ENCODE measurements at regions not wholly inside any gene's neighbourhood (a gene's known extent, or its start where the extent isn't known, plus 50 kb on each side); places are given as distances from the start of the nearest gene placed in this dataset.

- Histone ChIP-seq H3K9me3 (replicated peaks in 1 of 2; ENCODE audit: control insufficient read depth in 1 of 2, insufficient read depth in 1 of 2, low read length in 2 of 2) (peaks cover 5 to 15% of the 10 kb centered on the region in 2 donors), H3K4me2 (replicated peaks; ENCODE audit: extremely low read depth, low read length, poor library complexity, severe bottlenecking) (no peak overlapping the region), H3K4me1 (ENCODE audit: control insufficient read depth in 1 of 2, insufficient read depth in 2 of 2, low read length in 2 of 2) (no peaks in the 10 kb centered on the region), H3K27ac (ENCODE audit: low read depth in 1 of 2, low read length in 2 of 2) (no peak overlapping the region), H3K9ac (ENCODE audit: insufficient read depth, low read length, poor library complexity, severe bottlenecking) (no peak overlapping the region), H3K4me3 (replicated peaks in 1 of 3; ENCODE audit: low read depth in 2 of 3, low read length in 3 of 3) (no peak overlapping the region), H2AFZ (ENCODE audit: insufficient read depth, low read depth, low read length, poor library complexity, severe bottlenecking) (no peak overlapping the region), H3K79me2 (ENCODE audit: insufficient read depth, low read length) (no peaks in the 10 kb centered on the region), H3K36me3 (replicated peaks in 1 of 2; ENCODE audit: control insufficient read depth in 1 of 2, insufficient read depth in 2 of 2, low read length in 2 of 2) (no peaks in the 10 kb centered on the region), H3K27me3 (ENCODE audit: control insufficient read depth in 2 of 2, insufficient read depth in 2 of 2, low read length in 2 of 2) (no peaks in the 10 kb centered on the region), H4K20me1 (ENCODE audit: insufficient read depth, low read length) (no peaks in the 10 kb centered on the region)
- H3K27me3 Mint-ChIP-seq (ENCODE audit: low read depth in 3 of 3): peaks cover 0 to 1% (median 0%) of the 10 kb centered on the region in 3 donors
- no peaks in the 10 kb centered on the region for H3K36me3 Mint-ChIP-seq
- no peak for DNase-seq
- TF ChIP-seq CTCF (IDR thresholded peaks at IDR 0.05): no peak
- H3K27ac Mint-ChIP-seq: no peak overlapping the region
- H3K4me3 Mint-ChIP-seq: no peak overlapping the region
- intact Hi-C loops (cut with micrococcal nuclease): no loop called here
- WGBS (ENCODE audit: insufficient coverage): 90% methylated on average over 1 of the region's 2 CpGs
- no peaks in the 10 kb centered on the region for H3K4me1 Mint-ChIP-seq
- H3K9me3 Mint-ChIP-seq: peaks cover 4 to 8% (median 5%) of the 10 kb centered on the region in 7 donors
Measured at GRCh38 chr10:85061401-85061800, 733.0 kb downstream of the CCSER2 start.

- H3K27ac ChIP-seq (ENCODE audit: low read depth in 1 of 2, low read length in 2 of 2): no peak overlapping the region
- H3K4me3 Mint-ChIP-seq: no peak overlapping the region
- TF ChIP-seq CTCF (IDR thresholded peaks at IDR 0.05): no peak
- H3K4me1 Mint-ChIP-seq: no peaks in the 10 kb centered on the region
- no CpG with 5 or more reads among the region's 1 CpG for WGBS (ENCODE audit: insufficient coverage)
- no peak overlapping the region for H3K4me2 ChIP-seq (replicated peaks; ENCODE audit: extremely low read depth, low read length, poor library complexity, severe bottlenecking)
- H4K20me1 ChIP-seq (ENCODE audit: insufficient read depth, low read length): no peaks in the 10 kb centered on the region
- H3K9me3 Mint-ChIP-seq: peaks cover 0 to 4% (median 0%) of the 10 kb centered on the region in 7 donors
- no peak overlapping the region for H3K27ac Mint-ChIP-seq
- H3K36me3 ChIP-seq (replicated peaks in 1 of 2; ENCODE audit: control insufficient read depth in 1 of 2, insufficient read depth in 2 of 2, low read length in 2 of 2): no peaks in the 10 kb centered on the region
- no peak overlapping the region for H2AFZ ChIP-seq (ENCODE audit: insufficient read depth, low read depth, low read length, poor library complexity, severe bottlenecking)
- intact Hi-C loops (cut with micrococcal nuclease): no loop called here
- H3K4me3 ChIP-seq (replicated peaks in 1 of 3; ENCODE audit: low read depth in 2 of 3, low read length in 3 of 3): no peak overlapping the region
- H3K4me1 ChIP-seq (ENCODE audit: control insufficient read depth in 1 of 2, insufficient read depth in 2 of 2, low read length in 2 of 2): no peaks in the 10 kb centered on the region
- H3K9me3 ChIP-seq (replicated peaks in 1 of 2; ENCODE audit: control insufficient read depth in 1 of 2, insufficient read depth in 1 of 2, low read length in 2 of 2): peaks cover 0 to 3% of the 10 kb centered on the region in 2 donors
- H3K9ac ChIP-seq (ENCODE audit: insufficient read depth, low read length, poor library complexity, severe bottlenecking): no peak overlapping the region
- no peaks in the 10 kb centered on the region for H3K27me3 ChIP-seq (ENCODE audit: control insufficient read depth in 2 of 2, insufficient read depth in 2 of 2, low read length in 2 of 2)
- no peak for DNase-seq
- no peaks in the 10 kb centered on the region for H3K36me3 Mint-ChIP-seq
- H3K27me3 Mint-ChIP-seq (ENCODE audit: low read depth in 3 of 3): no peaks in the 10 kb centered on the region
- no peaks in the 10 kb centered on the region for H3K79me2 ChIP-seq (ENCODE audit: insufficient read depth, low read length)
Measured at GRCh38 chr10:85067955-85068354, 739.6 kb downstream of the CCSER2 start.
